ENCODE measurements at regions not wholly inside any gene's neighbourhood (a gene's known extent, or its start where the extent isn't known, plus 50 kb on each side); places are given as distances from the start of the nearest gene placed in this dataset.
"Not testable (repeated sequence)": the region's sequence is repeated elsewhere in the genome, so short reads cannot be mapped to it uniquely, and the experiment has no call there.

- not testable (repeated sequence) for TF ChIP-seq SUZ12 (IDR thresholded peaks at IDR 0.05); CTBP1 (IDR thresholded peaks at IDR 0.05; ENCODE audit: borderline replicate concordance); FOXK2 (IDR thresholded peaks at IDR 0.05); ZNF384 (IDR thresholded peaks at IDR 0.05); BHLHE40 (IDR thresholded peaks at IDR 0.05; ENCODE audit: borderline replicate concordance); FOXM1 (IDR thresholded peaks at IDR 0.05; ENCODE audit: borderline replicate concordance); SP1 (IDR thresholded peaks at IDR 0.05); LEF1 (IDR thresholded peaks at IDR 0.05; ENCODE audit: borderline replicate concordance); TARDBP (IDR thresholded peaks at IDR 0.05); PKNOX1 (IDR thresholded peaks at IDR 0.05); ELF4 (IDR thresholded peaks at IDR 0.05); ARNT (IDR thresholded peaks at IDR 0.05)
Measured at GRCh38 chr20:12129114-12129513, 211.4 kb downstream of the BTBD3 start.

Data from HEK293T (cell line).